GM18511 (cell line): ENCODE measurements at regions not wholly inside any gene's neighbourhood (a gene's known extent, or its start where the extent isn't known, plus 50 kb on each side); places are given as distances from the start of the nearest gene placed in this dataset.

ENCODE experiments used
- ATAC-seq: cut with Tn5 transposase; IDR thresholded peaks from one replicate; pipeline ENCODE4 v1.9.1; 2021; ENCODE audit warnings: mild to moderate bottlenecking, moderate library complexity; ENCODE audit not compliant: unreplicated experiment

DNA sequence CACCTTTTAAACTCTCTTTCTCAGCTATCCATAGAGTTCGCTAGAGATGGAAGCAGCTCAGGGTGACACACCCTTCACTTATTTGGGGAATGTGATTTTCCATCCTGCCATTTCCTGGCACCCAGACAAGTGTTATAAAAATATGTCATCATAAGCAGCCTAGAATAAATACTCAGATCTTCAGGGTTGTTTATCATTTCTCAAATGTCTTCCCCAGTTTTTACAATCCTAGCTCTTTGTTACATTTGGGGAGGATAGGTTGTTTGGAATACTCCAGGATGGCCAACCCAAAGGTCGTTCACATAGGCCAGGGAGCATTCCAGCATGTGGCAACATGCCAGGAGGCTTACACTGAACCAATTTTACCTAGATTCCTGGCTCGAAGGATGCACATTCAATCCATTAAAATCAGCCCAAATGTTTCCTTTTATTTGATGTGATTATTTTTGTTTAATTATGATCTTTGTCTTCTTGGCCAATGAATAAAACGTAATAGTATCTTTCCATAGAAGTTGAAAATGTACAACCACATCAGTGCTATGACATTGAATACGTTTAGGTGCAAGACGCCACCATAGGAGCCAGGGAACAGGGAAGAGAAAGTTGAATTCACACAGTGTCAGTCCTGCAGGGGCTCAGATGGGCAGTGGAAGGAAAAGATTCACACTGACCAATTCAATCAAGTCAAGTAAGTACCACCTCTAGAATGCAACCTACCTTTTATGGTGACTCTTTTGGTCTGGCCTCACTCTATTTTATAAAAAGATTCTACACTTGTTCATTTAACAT, 537.7 kb upstream of the MDFIC2 start:
- no peak for ATAC-seq

DNA sequence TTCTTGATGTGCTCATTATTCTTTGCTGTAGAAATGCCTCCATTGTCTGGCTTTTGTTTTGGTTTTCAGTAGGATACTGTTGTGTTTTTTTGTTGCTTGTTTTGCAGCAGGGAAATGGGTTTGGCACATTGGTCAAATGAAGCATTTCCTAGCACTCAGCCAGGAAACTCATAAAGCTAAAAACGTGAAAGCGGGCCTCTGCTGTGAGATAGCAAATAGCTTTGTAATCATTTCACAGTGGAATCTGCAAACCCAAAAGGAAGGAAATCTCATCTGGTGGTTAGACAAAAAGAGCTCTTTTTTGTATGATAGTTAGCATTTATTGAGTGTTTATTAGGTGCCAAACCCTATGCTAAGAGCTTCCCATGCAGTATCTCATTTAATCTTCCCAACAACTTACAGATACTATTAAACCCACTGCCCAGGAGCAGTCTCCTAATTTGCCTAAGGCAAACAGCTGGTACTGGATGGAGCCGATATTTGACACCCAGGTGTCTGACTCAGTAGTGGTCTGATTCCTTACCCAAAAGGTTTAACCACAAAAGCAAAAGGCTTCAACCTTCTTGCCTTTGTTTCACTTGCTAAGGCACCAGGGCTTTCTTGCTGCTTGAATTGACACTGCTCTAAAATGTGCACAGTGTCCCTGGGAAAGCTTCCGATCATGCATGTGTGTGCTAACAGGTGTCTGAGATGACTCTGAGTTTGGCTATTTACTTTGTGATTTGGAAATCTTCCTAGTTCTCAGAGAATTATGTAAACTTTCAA, 527.9 kb upstream of the MDFIC2 start:
- ATAC-seq: no peak

DNA sequence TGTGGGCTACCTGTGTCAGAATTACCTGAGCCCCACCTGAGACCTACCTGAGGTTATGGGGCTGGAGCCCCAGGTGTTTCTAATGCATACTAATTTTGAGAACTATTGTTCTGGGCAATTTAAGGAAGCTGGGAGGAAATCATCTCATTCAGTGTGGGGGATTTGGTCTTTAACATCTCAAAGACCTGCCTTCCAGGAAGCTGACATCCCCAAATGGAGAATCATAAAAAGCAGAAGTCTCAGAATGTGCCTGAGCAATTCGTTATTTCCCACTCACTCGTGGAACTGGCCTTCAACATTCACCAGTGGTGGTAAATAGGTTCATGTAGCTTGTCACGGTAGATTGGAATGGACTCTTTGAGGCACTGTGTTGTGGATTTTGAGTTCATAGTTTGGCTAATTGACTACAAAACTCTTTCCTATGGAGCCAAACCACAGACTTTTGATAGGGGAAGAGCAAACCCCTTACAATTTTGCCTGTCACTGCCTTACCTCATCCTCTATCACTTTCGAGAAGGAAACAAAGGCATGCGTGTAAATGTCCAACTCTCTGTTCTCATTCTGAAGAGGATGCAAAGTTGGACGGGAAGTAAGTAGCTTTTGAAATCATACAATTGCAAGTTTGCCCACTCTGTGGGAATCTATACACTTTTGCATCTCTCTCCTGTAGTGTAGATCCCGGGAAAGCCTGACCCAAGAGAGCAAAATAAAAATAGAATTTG, 521.0 kb upstream of the MDFIC2 start:
- ATAC-seq: no peak

DNA sequence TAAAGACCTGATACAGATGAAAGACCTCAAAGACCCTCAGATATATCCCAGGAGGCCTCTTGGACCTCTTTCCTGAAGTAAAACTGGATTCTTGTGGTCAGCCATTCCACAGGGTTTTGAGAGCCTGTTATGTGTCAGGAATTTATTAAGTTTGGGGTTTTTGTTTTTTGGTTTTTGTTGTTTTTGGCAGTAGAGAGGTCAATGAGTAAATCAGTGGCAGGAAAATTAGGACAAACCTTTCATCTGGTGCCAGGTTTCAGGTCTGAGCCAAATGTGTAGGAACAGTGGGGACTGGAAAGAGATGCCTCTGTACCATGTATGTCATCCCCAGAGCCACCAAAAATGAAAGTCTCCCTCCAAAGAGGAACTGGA, 520.4 kb upstream of the MDFIC2 start:
- ATAC-seq: no peak

DNA sequence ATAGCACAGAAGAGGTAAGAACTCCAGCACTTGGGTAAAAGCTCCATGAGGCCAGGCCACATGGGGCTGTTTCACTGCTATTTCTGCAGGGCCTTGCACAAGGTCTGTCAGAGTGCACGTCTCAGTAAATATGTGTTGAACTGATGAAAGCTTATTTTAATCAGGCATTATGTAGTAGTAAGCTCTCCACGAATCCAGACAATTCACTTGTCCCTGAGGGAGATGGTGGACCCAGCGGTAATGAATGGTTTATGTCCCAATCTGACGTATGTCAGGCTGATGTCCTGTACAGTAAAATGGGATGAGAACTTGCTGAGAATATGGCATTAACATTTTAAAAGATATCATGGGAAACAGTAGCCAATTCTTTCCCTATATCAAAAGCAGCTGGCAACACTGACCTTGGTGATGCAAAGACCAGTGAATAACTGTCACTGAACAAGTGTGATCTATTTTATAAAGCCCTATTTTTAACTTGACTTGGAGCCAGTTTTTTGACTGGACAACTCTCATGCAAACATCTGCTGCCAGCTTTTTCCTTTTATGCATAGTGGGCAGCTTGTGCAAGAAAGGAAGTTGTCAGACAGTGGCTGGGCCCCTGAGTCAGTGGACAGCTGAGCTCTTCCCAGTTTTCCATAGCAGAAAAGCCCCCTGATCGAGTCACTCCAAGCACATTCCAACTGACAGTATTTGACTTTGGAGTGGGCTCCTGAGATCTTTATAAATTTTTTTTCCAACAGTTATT, 519.8 kb upstream of the MDFIC2 start:
- no peak for ATAC-seq

DNA sequence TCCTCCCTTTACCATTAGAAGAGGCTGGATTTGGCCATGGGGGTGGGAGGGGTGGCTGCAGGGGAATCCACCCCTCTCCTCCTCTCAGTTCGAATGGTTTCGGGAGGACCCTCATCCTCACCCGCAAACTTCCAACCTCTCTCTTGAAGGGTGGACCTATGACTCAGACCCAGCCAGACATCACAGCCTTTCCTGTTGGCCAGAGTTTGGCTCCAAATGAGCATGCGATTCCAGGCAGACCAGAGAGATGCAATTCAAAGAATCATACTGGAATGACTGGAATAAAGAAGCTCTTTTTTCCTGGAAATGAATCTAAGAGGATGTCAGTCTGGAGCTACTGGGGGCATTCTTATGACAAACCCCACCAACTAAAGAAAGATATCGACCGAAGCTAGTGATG, 516.7 kb upstream of the MDFIC2 start:
- no peak for ATAC-seq

DNA sequence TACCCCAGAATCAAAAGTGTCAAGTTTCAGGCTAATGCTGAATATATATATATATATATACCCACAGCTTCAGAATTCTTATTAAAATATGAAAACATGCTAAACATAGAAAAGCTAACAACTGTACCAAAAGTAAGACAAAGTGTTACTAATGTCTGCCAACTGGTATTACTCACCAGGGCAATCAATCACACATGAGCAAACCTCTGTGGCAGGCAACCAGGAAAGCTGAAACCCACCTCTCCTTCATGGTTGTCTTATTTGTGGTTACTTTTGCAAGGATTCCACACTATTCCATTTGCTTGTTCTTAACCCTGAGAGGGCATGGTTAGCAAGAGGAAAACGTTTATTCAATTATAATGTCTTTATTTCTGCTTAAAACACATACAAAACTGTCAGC, 512.3 kb upstream of the MDFIC2 start:
- ATAC-seq: no peak

DNA sequence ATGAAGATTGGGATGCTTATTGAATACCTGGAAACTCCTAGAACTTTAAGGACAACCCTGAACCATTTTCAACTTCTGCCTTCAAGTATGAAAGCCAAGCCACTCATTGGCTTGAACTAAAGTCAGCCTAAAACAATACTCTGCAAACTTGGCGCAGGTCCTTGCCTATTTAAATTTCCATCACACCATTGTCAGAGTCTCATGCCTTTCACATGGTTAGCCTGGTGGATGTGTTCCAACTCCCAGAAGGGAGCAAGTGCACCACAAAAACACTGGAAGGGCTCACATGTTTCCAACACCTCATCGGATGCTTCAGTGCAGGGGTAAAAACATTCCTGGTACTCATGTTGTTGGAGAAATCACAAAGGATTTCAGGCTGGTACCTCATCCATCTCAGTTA, 511.6 kb upstream of the MDFIC2 start:
- ATAC-seq: no peak

DNA sequence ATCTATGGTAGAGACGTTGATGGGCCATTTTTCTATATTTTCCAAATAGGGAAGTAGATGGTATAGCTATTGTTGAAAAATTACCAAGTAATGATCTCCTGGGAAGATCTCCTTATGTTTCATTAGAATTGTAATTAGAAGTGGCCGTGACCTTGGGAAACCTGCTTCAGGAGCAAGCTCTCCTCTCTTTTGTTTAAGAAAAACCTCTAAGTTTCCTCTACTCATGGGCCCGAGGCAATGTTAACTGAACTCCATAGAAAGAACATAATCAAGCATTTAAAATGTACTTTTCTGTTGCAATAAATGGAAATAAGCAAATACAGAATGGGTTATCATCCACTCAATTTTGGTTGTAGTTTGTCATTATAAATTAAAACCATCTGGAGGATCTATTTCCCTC, 511.2 kb upstream of the MDFIC2 start:
- no peak for ATAC-seq

DNA sequence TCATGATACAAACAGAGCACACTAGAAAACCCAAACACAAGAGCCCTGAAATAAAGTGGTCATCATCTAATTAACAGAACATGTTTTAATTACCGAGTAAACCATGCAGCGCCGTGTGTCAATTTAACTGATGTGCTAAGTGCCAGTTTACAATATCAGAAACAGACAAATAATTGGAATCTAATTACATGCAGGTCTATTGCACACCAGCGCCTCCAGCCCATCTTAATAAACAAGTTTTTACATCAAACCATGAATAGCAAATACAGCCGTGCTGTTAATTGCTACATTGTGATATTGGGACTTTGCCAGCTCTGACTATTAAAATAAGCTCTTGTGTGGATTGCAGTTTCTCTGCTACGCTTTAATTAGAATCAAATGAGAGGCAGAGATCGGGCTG, 510.2 kb upstream of the MDFIC2 start:
- no peak for ATAC-seq

DNA sequence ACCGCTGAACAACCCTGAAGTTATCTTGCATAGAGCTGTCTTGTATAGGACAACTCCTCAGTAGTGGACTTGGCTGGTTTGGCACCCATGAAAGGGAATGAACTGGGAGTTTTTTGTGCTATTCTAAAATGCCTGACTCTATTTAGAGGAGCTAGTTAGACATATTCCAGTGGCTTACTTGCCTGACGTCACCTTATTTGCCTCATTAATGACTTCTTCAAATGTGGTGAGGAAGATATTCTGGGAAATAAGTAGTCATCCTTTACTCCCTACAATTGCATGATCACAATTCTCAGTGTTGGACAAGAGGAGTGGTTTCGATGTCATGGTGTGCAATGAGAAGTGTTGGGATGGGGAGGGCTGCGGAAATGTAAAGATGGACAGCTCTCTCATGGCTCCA, 509.2 kb upstream of the MDFIC2 start:
- no peak for ATAC-seq

DNA sequence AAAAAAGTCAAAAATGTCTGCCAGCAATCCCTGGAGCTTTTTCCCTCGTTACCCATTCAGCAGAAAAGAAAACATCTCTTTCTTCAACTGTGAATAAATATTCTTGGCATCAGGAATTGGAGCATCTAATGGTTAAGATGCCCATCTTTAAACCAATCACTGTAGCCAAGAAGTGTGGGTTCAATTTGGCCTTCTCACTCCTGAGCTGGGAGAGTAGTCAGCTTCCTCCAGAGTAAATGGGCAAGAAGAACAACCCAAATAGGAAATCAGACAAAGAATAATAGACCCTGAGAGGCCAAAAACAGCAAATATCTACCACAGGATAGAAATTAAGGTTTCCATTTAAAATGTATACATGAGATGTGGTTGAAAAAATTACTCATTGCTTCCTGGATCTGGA, 508.0 kb upstream of the MDFIC2 start:
- ATAC-seq: no peak

DNA sequence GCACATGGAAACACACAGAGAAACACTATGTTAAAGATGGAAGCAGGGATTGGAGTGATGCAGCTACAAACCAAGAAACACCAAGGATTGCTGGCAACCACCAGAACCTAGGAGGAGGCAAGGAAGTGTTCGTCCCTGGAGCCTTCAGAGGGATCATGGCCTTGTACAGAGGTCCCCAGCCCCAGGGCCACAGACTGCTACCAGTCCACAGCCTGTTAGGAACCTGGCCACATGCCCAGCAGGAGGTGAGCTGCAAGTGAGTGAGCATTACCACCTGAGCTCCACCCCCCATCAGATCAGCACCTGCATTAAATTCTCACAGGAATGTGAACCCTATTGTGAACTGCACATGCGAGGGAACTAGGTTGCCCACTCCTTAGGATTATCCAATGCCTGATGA, 505.7 kb upstream of the MDFIC2 start:
- ATAC-seq: no peak

DNA sequence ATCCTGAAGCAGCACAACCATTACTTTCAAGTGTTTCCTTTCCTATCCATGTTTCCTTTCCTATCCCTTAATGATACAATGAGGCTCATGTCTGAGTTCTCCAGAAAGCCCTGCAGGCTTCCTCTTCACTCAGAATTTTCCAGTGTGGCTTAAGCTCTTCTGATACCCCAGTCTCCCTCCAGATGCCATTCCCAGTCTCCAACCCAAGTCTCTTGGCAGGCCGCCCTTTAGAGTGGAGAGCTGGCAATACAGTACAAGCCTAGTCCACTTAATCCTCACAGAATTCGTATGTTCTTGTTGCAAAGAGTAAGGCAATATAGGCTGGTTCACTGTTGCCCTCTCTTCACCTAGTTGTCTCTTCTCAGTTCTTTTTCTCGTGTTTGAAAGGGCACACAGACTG, 503.9 kb upstream of the MDFIC2 start:
- no peak for ATAC-seq

DNA sequence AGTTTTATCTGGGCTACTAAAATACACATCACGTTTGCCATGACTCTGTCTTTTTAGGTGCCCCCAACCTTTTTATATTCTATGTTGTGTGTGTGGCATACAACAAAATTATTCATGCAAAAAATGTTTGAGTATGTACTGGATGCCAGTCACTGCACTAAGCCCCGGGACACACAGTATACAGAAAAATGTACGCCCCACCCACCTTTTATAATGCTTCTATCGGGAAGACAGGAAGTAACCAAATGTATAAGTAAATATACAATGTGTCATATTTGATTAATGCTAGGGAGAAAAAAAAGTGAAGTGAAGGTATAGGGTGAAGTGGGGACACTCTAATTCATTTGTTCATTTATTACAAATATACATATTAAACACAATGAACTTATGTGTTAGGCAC, 503.4 kb upstream of the MDFIC2 start:
- no peak for ATAC-seq

DNA sequence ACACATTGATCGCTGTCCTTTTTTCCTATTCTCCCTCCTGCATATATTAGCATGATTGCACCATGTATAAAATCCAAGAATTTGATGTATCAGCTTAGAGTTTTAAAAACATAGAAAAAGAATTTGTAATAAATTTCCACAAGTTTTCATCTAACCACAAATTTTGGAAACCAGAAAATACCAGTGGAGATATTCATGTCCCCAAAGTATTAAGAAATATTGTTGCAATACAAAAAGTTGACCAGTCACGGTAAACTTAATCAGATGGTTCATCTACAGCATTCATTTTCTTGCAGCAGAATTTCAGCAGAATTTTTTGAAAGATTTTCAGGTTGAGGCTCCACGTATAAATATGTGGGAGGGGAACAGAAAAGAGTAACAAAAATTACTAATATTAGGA, 500.9 kb upstream of the MDFIC2 start:
- ATAC-seq: no peak

DNA sequence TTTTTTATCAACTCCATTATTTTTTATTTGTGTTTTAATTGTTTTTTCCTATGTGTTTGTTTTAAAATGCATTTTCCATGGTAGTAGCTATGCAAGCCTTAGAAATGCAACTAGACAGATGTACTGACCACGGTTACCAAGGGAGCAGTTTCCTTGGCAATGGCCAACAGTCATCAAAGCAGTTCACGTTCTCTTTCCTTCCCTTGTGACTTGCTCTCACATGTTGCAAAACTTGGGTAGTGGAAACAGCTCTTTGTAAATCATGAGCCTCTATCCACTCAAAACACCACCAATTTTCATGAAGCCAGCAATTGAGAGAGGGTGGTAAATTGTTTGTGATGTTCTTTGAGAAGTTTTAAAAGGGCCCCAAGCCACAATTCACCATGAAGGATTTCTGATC, 499.4 kb upstream of the MDFIC2 start:
- ATAC-seq: no peak

DNA sequence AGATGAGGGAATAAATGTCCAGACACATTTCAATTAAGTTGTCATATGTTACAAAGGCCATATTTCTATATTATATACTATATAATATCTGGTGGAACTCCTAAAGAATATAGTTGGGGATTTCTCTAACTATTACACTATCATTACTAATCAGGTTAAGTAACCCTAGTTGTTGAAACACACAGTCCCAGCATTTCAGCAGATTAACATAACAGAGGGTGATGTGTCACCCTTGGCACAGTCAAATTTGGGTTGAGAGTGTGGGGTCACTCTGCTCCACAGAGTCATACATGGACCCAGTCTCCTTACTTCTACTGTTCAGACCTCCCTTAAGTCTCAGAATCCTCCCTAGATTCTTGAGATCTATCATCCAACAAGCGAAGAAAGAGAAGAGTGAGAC, 496.4 kb upstream of the MDFIC2 start:
- no peak for ATAC-seq

DNA sequence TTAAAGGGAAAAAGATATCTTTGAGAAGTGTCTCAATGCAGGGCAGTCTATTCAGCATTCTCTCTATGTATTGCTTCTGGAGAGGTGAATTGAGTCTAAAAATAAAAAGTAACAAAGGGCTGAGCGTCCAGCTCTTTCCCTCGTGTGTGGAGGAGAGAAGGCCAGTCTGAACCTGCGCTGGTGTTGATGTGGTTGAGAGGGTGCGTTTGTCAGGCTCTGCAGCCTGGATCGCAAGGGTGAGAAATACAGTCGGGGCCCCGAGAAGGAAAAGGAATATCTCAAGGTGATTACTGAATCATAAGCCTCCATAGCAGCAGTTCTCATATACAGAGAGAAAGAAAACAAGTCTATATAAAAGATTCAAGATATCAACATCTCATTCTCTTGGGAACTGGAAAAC, 494.1 kb upstream of the MDFIC2 start:
- no peak for ATAC-seq

DNA sequence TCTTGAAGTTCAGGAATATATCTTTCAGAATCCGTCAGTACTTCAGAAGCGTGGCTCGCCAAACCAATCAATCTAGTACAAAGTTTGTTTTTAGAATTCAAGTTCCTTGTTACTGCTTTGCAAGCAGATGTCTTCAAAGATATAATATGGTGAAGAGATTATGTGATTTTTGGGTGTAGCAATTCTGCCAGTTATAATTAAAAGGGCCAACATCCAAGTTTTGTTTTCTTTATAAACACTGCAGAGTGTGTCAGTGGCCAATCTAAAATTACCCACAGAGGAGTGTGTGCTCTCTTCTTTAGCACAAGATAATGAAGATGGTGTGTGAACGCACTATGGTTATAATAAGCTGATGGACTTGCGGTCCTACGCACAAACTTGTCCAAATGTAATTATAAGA, 493.6 kb upstream of the MDFIC2 start:
- no peak for ATAC-seq
